Cardiac fibroblast (primary cell): ENCODE measurements at regions not wholly inside any gene's neighbourhood (a gene's known extent, or its start where the extent isn't known, plus 50 kb on each side); places are given as distances from the start of the nearest gene placed in this dataset.
A peak's percentile ranks its signal among the peaks of the same experiment; 100 is the strongest.

Source experiments
- DNase-seq, 2 donors: peaks; one replicate each; pipeline versions ENCODE4 v3.0.0 to v3.0.0-alpha.2; 2010; ENCODE audit warnings: low read depth in 2 of 2
- H3K4me3 ChIP-seq, 2 donors: replicated peaks in 1 of 2; 1 replicate in 1 of 2; 2 replicates in 1 of 2; pipeline ENCODE4 v1.5.1; 2011; ENCODE audit warnings: low read depth in 2 of 2, low read length in 2 of 2, mild to moderate bottlenecking in 2 of 2, moderate library complexity in 1 of 2
- TF ChIP-seq, protein P1 (sequence below): IDR thresholded peaks from one replicate; pipeline ENCODE4 v1.5.1; 2011; ENCODE audit warnings: low read depth, mild to moderate bottlenecking, low read length, inconsistent platforms

DNA sequence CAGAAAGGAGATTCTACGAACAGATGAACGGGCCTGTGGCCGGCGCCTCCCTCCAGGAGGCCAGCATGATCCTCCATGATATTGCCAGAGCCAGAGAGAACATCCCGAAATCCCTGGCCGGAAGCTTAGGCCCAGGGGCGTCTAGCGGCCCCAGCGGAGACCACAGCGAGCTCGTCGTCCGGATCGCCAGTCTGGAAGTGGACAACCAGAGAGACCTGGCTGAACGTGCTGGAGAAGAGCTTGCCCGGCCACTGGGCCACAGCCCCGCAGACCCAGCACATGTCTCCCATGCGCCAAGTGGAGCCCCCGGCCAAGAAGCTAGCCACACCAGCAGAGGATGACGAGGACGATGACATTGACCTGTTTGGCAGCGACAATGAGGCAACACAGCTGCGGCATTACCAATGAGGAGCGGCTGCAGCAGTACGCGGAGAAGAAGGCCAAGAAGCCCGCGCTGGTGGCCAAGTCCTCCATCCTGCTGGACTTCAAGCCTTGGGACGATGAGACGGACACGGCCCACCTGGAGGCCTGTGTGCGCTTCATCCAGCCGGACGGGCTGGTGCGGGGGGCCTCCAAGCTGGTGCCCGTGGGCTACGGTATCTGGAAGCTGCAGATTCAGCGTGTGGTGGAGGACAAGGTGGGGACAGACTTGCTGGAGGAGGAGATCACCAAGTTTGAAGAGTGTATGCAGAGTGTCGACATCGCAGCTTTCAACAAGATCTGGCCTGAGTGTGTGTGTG lies 78.8 kb upstream of the FRY start:
- no peak overlapping the region for H3K4me3 ChIP-seq
- no peak for DNase-seq
- TF ChIP-seq, protein P1, sequence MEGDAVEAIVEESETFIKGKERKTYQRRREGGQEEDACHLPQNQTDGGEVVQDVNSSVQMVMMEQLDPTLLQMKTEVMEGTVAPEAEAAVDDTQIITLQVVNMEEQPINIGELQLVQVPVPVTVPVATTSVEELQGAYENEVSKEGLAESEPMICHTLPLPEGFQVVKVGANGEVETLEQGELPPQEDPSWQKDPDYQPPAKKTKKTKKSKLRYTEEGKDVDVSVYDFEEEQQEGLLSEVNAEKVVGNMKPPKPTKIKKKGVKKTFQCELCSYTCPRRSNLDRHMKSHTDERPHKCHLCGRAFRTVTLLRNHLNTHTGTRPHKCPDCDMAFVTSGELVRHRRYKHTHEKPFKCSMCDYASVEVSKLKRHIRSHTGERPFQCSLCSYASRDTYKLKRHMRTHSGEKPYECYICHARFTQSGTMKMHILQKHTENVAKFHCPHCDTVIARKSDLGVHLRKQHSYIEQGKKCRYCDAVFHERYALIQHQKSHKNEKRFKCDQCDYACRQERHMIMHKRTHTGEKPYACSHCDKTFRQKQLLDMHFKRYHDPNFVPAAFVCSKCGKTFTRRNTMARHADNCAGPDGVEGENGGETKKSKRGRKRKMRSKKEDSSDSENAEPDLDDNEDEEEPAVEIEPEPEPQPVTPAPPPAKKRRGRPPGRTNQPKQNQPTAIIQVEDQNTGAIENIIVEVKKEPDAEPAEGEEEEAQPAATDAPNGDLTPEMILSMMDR: no peak

DNA sequence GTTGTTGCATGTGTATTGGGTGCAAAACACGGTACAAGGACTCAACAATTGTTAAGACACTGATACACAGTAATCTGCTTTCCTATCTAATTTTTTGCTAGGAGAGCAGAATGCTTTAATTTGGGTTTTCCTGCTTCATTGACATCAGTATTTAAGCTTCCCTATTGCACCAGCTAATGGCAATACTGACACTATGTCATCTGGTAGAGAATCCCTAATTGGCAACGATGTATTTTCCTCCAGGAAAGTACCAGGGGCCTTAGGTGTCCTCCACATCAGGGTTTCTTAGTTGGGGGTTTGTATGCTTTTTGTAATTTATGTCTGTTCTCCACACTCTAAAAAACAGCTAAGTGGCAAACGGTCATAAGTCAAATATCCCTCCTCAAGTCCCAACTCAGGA lies 76.5 kb upstream of the FRY start:
- no peak overlapping the region for H3K4me3 ChIP-seq
- TF ChIP-seq, protein P1: no peak
- DNase-seq: no peak

DNA sequence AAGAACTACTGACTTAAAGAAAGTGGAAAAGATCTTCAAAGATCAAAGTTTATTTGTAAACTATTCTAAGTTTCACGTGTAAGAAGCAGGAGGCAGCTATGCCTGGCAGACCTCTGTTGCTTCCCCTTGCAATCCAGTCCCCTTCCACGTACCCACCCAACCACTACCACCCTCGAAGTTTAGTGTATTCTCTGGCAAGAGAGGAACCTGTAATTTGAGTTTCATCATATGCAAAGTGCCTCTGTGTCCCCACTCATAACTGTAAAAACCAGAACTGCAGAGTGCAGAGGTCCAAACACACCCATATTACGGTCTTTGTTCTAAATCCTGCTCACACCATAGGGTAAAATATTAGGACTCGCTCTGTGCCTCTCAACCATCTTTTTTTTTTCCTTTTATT lies 75.8 kb upstream of the FRY start:
- TF ChIP-seq, protein P1: no peak

DNA sequence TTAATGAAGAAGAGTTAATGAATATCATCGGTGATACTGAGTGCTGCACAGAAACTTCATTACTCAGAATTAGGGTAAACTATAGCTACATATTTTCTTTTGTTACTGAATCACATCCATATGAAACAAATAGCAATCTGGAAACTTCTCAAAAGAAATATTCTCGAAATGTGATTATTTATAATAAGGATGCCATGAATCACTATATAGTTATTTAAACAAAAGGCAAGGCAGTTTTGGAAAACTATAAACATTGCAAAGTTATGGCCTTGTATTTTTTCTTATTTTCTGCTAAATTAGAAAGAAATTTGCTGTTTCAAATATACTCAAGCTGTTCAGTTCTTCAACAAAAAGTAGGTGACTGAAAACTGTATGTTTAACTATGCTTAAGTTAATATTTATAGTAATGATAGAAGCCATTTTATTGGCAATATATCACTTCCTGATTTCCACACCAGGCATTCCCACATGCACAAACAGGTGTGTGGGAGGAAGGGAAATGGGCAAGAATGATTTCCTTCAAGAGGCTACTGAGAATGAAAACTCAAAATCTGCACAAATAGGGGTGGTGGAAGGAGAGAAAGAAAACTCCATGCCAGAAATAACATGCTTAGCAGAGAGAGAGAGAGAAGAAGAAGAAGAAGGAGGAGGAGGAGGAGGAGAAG lies 74.5 kb upstream of the FRY start:
- no peak overlapping the region for H3K4me3 ChIP-seq
- peak in 1 of 2 donors; percentile 31 for DNase-seq
- TF ChIP-seq, protein P1: no peak

More for the DNA sequence above, 75.8 kb upstream of the FRY start:
- H3K4me3 ChIP-seq: no peak overlapping the region
- no peak for DNase-seq

DNA sequence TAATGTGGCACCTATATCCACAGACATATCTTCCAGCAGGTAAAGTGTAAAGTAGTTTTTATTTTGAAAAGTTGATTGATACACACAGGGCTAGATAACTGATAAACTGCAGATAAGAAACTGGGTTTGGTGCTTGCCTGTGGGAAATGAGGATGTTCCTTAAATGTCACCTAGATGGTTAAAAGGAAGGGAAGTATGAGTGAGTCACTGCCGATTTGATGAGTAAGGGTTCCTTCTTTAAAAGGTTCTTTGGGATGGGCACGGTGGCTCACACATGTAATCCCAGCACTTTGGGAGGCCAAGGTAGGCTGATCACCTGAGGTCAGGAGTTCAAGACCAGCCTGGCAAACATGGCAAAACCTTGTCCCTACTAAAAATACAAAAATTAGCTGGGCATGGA lies 73.8 kb upstream of the FRY start:
- no peak overlapping the region for H3K4me3 ChIP-seq
- TF ChIP-seq, protein P1: no peak
- no peak for DNase-seq

DNA sequence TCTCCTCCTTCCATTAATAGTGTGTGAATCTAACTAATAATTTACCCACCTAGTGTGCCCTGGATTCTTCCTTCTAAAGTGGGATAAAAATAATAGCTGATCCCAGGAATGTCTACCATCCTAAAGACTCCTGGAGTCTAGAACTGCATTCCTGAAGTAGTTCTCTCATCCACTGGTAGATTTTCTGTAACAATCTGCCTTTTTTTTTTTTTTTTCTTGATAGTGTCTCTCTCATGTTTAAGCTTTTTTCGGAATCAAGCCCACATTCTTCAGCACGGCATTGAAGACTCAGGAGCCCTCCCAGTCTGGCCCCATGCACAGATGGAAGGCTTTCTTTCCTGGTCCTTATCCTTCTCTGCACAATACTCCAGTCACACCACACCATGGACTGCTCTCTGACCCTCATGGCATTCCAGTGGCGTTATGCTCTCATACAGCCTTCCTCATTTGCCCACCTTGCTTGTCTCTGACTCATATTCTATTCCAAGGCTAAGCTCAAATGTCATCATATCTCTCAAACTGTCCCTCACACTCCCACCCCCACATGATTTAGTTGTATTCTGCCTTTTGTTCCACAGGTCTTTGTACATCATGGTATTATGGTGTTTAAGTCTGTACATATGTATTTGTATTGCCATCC lies 68.7 kb upstream of the FRY start:
- TF ChIP-seq, protein P1: no peak
- H3K4me3 ChIP-seq: no peak overlapping the region
- peak in 1 of 2 donors; percentile 26 for DNase-seq
